ENCODE measurements at regions not wholly inside any gene's neighbourhood (a gene's known extent, or its start where the extent isn't known, plus 50 kb on each side); places are given as distances from the start of the nearest gene placed in this dataset.

DNA sequence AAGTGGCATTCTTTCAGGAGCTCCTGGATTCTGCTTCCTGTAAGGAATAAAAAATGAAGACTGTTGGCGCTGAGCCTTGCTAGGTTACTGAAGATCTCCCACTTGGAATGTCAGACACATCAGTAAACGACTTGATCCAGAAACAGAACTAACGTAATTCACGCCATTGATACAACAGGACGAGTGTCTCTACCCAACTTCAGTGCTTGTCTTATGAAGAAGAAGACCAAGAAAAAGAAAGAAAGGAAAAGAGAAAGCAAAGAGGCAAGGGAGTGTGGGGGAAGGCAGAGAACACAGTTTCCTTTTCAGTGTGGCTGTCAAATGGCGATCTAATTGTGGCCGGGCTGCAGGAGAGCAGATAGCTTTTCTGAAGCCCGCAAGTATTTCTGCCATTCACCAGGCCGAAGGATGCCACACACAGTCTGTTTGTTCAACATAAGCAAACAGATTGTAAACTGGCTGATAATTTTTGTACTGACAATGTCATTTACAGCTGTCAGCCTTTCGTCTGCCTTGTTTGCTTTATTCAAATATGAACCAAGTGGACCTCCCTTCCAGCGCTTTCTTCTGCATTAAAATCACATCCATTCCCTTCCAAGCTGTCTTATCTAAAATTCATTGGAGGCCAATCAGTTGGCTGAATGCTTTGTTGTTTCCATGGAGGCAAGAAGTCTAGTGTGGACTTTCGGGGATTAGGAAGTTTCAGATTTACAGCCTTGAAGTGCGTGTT lies 180.6 kb downstream of the FOXA2 start (continued):
- TF ChIP-seq, protein P1, sequence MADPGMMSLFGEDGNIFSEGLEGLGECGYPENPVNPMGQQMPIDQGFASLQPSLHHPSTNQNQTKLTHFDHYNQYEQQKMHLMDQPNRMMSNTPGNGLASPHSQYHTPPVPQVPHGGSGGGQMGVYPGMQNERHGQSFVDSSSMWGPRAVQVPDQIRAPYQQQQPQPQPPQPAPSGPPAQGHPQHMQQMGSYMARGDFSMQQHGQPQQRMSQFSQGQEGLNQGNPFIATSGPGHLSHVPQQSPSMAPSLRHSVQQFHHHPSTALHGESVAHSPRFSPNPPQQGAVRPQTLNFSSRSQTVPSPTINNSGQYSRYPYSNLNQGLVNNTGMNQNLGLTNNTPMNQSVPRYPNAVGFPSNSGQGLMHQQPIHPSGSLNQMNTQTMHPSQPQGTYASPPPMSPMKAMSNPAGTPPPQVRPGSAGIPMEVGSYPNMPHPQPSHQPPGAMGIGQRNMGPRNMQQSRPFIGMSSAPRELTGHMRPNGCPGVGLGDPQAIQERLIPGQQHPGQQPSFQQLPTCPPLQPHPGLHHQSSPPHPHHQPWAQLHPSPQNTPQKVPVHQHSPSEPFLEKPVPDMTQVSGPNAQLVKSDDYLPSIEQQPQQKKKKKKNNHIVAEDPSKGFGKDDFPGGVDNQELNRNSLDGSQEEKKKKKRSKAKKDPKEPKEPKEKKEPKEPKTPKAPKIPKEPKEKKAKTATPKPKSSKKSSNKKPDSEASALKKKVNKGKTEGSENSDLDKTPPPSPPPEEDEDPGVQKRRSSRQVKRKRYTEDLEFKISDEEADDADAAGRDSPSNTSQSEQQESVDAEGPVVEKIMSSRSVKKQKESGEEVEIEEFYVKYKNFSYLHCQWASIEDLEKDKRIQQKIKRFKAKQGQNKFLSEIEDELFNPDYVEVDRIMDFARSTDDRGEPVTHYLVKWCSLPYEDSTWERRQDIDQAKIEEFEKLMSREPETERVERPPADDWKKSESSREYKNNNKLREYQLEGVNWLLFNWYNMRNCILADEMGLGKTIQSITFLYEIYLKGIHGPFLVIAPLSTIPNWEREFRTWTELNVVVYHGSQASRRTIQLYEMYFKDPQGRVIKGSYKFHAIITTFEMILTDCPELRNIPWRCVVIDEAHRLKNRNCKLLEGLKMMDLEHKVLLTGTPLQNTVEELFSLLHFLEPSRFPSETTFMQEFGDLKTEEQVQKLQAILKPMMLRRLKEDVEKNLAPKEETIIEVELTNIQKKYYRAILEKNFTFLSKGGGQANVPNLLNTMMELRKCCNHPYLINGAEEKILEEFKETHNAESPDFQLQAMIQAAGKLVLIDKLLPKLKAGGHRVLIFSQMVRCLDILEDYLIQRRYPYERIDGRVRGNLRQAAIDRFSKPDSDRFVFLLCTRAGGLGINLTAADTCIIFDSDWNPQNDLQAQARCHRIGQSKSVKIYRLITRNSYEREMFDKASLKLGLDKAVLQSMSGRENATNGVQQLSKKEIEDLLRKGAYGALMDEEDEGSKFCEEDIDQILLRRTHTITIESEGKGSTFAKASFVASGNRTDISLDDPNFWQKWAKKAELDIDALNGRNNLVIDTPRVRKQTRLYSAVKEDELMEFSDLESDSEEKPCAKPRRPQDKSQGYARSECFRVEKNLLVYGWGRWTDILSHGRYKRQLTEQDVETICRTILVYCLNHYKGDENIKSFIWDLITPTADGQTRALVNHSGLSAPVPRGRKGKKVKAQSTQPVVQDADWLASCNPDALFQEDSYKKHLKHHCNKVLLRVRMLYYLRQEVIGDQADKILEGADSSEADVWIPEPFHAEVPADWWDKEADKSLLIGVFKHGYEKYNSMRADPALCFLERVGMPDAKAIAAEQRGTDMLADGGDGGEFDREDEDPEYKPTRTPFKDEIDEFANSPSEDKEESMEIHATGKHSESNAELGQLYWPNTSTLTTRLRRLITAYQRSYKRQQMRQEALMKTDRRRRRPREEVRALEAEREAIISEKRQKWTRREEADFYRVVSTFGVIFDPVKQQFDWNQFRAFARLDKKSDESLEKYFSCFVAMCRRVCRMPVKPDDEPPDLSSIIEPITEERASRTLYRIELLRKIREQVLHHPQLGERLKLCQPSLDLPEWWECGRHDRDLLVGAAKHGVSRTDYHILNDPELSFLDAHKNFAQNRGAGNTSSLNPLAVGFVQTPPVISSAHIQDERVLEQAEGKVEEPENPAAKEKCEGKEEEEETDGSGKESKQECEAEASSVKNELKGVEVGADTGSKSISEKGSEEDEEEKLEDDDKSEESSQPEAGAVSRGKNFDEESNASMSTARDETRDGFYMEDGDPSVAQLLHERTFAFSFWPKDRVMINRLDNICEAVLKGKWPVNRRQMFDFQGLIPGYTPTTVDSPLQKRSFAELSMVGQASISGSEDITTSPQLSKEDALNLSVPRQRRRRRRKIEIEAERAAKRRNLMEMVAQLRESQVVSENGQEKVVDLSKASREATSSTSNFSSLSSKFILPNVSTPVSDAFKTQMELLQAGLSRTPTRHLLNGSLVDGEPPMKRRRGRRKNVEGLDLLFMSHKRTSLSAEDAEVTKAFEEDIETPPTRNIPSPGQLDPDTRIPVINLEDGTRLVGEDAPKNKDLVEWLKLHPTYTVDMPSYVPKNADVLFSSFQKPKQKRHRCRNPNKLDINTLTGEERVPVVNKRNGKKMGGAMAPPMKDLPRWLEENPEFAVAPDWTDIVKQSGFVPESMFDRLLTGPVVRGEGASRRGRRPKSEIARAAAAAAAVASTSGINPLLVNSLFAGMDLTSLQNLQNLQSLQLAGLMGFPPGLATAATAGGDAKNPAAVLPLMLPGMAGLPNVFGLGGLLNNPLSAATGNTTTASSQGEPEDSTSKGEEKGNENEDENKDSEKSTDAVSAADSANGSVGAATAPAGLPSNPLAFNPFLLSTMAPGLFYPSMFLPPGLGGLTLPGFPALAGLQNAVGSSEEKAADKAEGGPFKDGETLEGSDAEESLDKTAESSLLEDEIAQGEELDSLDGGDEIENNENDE (IDR thresholded peaks at IDR 0.05; ENCODE audit: insufficient replicate concordance, low read length) = no peak
- TF ChIP-seq POU5F1 (IDR thresholded peaks at IDR 0.05; ENCODE audit: low read depth, low read length) (no peak), POLR2A (IDR thresholded peaks at IDR 0.05; ENCODE audit: control extremely low read depth in 1 of 2, low read depth in 2 of 2, low read length in 2 of 2) (no peak), NANOG (IDR thresholded peaks at IDR 0.05; ENCODE audit: insufficient read depth, low read depth, low read length, poor library complexity, severe bottlenecking) (no peak), CTBP2 (IDR thresholded peaks at IDR 0.05; ENCODE audit: borderline replicate concordance, insufficient read depth, insufficient read length, low read length) (no peak)
- TF ChIP-seq, protein P2, sequence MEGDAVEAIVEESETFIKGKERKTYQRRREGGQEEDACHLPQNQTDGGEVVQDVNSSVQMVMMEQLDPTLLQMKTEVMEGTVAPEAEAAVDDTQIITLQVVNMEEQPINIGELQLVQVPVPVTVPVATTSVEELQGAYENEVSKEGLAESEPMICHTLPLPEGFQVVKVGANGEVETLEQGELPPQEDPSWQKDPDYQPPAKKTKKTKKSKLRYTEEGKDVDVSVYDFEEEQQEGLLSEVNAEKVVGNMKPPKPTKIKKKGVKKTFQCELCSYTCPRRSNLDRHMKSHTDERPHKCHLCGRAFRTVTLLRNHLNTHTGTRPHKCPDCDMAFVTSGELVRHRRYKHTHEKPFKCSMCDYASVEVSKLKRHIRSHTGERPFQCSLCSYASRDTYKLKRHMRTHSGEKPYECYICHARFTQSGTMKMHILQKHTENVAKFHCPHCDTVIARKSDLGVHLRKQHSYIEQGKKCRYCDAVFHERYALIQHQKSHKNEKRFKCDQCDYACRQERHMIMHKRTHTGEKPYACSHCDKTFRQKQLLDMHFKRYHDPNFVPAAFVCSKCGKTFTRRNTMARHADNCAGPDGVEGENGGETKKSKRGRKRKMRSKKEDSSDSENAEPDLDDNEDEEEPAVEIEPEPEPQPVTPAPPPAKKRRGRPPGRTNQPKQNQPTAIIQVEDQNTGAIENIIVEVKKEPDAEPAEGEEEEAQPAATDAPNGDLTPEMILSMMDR (IDR thresholded peaks at IDR 0.05; ENCODE audit: control extremely low read depth in 1 of 3, insufficient read depth in 1 of 3, low read depth in 1 of 3, low read length in 3 of 3) = no peak

Measured in H1 (cell line).